HG03565 (cell line): ENCODE measurements at regions not wholly inside any gene's neighbourhood (a gene's known extent, or its start where the extent isn't known, plus 50 kb on each side); places are given as distances from the start of the nearest gene placed in this dataset.
A peak's percentile ranks its signal among the peaks of the same experiment; 100 is the strongest.

Experiments used
- ATAC-seq: cut with Tn5 transposase; IDR thresholded peaks from one replicate; pipeline ENCODE4 v1.9.1; 2021; ENCODE audit warnings: mild to moderate bottlenecking, moderate library complexity; ENCODE audit not compliant: unreplicated experiment

DNA sequence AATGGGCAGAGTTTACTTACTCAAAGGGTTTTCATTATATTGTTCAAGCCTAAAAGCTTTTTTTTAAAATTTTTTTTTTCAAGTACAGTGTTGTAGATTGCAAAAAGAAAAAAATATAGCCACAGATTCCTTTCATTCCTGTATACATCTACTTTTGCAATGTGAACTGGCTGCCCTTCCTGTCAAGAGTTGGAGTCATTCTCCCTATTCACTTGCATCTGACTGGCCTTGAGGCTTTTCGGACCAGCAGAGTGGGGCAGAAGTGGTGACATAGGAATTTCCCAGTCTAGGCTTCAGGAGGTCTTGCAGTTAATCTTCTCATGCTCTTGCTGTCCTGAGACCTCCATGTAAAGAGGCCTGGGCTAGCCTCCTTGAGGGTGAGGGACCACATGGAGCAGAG is 218.3 kb upstream of the CFAP20DC start:
- ATAC-seq, result no peak

DNA sequence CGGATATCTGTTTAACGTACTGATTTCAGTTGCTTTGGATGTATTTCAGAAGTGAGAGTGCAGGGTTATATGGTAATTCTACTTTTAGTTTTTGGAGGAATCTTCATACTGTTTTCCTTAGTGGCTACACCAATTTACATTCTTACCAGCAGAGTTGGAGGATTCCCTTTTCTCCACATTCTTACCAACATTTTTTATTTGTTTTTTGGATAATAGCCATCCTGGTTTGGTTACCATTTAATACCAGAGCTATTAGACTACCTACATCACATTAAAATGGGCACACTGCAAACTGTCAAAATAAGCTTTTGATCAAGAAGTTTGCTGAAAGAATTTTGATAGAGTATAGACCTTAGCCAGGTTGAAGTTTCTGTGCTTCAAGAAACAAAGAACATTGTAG is 217.2 kb upstream of the CFAP20DC start:
- no peak for ATAC-seq

- no peak for ATAC-seq
Measured at GRCh38 chr3:59266551-59266950, 216.7 kb upstream of the CFAP20DC start.

- ATAC-seq, result no peak
Measured at GRCh38 chr3:59265566-59265965, 215.7 kb upstream of the CFAP20DC start.

GRCh38 chr3:59264366-59264765 is 214.5 kb upstream of the CFAP20DC start:
- ATAC-seq, result no peak

DNA sequence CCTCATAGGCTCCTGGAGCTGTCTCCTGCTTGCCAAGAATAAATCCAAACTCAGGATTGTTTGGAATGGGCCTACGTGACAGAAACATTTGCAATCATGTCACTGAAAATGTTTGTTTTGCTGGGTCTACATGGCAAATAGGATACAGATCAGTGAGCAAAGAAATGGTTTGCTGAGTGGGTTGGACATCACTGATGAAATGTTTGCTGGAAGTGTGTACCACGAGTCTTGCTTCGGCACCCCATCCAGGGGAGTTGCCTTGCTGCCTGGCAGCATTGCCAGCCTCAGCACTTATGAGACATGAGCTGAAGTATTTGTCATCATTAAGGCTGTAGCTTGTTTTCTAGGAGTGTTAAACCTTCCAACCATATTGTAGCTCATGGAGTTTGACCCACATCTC is 213.3 kb upstream of the CFAP20DC start:
- ATAC-seq, result no peak

DNA sequence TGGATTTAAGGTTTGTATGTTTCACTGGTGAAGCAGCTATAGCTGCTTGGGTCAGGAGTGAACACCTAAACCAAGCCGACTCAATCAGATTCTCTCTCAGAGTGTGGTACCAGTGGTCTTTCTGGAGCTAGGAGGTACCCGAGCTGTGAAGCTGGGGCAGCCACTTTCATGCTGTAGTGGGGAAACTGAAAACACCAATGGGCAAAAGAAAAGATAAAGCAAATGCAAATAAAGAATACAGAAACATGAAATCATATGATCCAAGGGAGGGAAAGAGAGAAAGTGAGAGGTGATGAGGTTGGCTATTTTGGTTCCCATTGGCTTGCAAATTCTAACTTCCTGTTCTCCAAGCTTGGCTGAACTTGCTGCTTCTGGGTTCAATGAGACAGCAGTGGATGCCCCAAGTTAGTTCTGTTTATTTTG is 212.3 kb upstream of the CFAP20DC start:
- ATAC-seq, result peak; percentile 84

DNA sequence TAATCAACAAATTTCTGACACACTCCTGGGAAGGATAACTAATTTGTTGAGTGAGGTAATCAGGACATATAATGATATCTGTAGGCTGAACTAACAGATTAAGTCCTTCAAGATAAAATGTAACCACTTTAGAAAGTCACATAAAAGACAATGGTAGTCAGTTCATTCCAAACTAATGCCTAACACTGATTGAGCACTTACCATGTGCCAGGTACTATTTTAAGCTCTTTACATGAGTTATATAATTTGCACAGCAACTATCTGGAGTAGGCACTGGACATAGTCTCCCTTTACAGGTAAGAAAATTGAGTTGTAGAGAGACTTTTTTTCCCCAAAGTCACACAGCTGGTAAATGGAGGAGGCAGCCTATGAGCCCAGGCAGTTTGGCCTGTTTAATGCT is 211.2 kb upstream of the CFAP20DC start:
- no peak for ATAC-seq

GRCh38 chr3:59258550-59259260 is 208.9 kb upstream of the CFAP20DC start:
- no peak for ATAC-seq

DNA sequence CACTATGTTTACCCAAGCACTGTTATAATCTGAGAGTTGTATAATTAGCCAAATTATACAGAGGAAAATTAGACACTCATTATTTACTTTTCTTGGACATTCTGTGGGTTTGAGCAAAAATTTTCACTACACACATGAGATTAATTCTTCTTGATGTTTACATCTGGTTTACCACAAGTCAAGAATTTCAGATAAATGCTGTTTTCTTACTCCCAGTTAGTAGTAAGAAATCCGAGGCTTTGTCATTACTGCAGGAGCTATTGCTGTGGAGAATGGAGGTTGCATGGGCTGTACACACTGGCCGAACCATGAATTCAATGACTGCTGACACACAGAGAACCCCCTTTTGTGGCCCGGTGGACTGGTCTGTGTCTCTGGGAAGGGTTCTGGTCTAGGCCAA is 207.7 kb upstream of the CFAP20DC start:
- no peak for ATAC-seq

GRCh38 chr3:59256230-59256629 is 206.4 kb upstream of the CFAP20DC start:
- no peak for ATAC-seq

- ATAC-seq, result no peak
Measured at GRCh38 chr3:59254976-59255375, 205.2 kb upstream of the CFAP20DC start.

DNA sequence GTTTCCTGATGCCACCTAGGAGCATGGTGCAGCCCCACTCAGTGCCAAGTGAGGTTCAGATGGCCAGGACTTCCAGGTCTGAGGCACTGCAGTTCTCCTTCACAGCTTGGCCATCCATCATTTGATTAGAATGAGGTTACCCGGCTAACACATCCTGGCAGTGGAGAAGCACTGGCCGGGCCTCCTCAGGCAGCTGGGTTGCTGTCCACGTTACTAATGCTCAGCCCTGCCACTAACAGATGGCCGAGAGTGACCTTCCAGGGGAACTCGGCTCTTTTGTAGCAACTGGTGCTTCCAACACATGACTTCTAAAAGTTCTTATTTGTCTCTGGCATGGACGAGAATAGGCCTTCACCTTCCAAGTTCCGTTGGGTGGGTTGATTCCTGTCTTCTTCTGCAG is 204.6 kb upstream of the CFAP20DC start:
- no peak for ATAC-seq

- no peak for ATAC-seq
Measured at GRCh38 chr3:59253523-59253922, 203.7 kb upstream of the CFAP20DC start.

DNA sequence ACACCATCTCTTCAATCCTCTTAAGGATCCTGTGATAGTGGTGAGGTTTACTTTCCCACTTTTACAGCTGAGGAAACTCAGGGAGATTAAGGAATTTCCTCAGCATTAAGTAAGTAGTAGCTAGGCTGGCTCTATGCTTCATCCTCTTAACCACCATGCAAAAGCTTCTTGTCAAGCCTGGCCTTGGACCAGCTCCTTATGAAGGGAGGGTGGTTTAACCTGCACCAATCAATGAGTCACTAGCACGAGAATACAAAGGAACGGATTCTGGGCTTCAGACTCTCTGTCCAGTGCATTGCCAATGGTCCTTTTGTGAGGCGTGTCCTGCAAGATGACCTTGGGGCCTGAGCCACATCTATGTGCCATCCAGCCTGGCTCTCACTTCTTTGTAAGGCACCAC is 202.0 kb upstream of the CFAP20DC start:
- no peak for ATAC-seq

DNA sequence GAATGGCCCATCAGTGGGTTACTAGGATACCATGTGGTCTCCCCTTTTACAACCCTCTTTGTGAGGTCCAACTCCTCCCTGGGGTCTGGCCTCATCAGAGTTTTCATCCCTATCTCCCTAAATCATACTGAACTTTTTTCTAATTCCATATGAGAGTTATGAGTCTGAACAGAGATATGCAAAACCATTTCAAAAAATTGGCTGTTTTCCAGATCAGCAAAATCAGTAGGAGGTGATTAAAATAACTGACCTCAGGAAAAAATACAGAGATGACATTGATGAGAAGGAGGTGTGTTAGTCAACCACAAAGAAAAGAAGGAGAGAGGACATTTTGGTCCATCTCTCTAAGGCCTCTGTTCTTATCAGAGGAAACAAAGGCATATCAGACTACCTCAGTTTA is 200.8 kb upstream of the CFAP20DC start:
- ATAC-seq, result no peak

GRCh38 chr3:59249698-59250361 is 200.0 kb upstream of the CFAP20DC start:
- ATAC-seq, result no peak

DNA sequence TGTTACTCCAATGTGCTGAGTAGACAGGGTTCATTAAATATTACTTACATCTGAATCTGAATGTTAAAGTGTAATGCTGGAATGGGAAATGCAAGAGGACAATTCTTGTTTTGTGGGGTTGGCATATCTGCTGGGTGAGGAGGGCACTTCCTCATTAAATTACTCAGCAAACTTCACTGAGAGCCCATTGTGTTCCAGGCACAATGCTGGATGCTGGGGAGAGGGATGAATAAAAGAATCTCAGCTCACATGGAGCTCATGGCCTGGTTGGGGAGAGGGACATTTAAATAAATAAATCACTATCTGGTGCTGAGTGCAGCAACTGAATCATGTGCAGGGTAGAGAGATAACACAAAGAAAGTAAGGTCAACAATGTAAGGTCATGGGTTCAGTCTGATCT is 199.2 kb upstream of the CFAP20DC start:
- ATAC-seq, result no peak

GRCh38 chr3:59247402-59247841 is 197.6 kb upstream of the CFAP20DC start:
- peak; percentile 46 for ATAC-seq

- ATAC-seq, result peak; percentile 40
Measured at GRCh38 chr3:59246719-59247401, 197.0 kb upstream of the CFAP20DC start.

DNA sequence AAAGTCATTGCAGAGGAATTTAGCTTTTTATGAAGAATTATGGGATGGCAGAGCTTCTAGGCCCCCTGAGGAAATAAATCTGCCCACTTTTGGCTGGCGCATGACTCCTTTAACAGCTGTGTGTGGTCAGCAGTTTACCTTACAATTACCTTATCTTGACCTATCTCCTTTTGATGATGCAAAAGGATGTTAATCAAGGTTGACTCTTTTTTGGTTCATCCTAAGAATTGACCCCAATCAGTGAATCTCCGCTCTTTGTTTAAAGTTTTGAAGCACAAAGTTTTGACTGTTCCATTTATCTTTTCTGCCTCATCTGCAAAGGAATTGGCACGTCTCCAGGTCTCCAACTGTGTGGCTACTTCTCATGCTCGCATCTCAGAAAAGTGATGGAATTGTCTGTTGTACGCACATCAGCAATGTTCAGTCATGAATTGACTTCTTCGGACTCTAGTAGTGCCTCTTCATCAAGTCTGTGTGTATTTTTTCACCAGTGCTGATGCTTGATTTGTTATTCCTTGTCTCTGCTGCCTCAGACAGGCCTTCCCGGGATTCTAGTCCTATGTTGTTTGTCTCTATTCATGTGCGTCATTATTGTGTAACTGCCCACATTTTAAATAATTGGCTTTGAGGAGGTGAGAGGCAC is 196.2 kb upstream of the CFAP20DC start:
- no peak for ATAC-seq
